ENCODE measurements at regions not wholly inside any gene's neighbourhood (a gene's known extent, or its start where the extent isn't known, plus 50 kb on each side); places are given as distances from the start of the nearest gene placed in this dataset.

DNA sequence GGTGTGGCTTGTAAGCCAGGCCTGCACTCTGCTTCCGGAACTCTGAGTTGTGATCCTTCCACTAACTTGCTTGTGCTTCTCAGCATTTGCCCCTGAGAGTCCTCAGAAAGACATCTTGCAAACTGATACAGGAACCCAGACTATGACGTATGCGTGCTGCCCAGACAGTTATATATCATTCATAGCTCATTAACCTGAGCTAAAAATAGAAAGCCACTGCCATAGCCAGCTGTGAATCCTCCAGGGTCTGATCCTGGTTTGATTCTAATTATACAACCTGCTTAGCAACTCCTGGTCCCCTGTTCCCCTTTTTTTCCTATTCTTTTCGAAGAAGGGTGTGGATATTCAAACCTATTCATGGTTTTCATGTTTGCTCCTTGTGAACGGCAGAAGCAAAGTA is 63.7 kb downstream of the MARCHF4 start (continued):
- TF ChIP-seq SP2 (tag by site-specific recombination; IDR thresholded peaks at IDR 0.05): no peak
- no peak for TF ChIP-seq ZNF792 (tag by site-specific recombination; IDR thresholded peaks at IDR 0.05)
- no peak for TF ChIP-seq ZNF311 (tag by site-specific recombination; IDR thresholded peaks at IDR 0.05; ENCODE audit: borderline replicate concordance)
- 0 out of 2 replicates have a peak, but pooled peaks have one; percentile 38 for TF ChIP-seq WT1 (tag by site-specific recombination; IDR thresholded peaks at IDR 0.05)
- TF ChIP-seq OVOL3 (tag by site-specific recombination; IDR thresholded peaks at IDR 0.05): peak; percentile 14; the same call in 1 of the 2 replicates
- peak; percentile 46; the same call in 1 of the 2 replicates for TF ChIP-seq ZBTB21 (tag by site-specific recombination; IDR thresholded peaks at IDR 0.05)
- no peak for TF ChIP-seq SCRT1 (tag by site-specific recombination; IDR thresholded peaks at IDR 0.05; ENCODE audit: borderline replicate concordance)
- TF ChIP-seq ZBTB48 (tag by site-specific recombination; IDR thresholded peaks at IDR 0.05): no peak
- no peak for TF ChIP-seq ZNF610 (tag by site-specific recombination; IDR thresholded peaks at IDR 0.05; ENCODE audit: borderline replicate concordance)
- TF ChIP-seq ZNF571 (tag by site-specific recombination; IDR thresholded peaks at IDR 0.05): no peak
- no peak for TF ChIP-seq ZNF266 (tag by site-specific recombination; IDR thresholded peaks at IDR 0.05; ENCODE audit: low read depth)
- TF ChIP-seq, protein P1, sequence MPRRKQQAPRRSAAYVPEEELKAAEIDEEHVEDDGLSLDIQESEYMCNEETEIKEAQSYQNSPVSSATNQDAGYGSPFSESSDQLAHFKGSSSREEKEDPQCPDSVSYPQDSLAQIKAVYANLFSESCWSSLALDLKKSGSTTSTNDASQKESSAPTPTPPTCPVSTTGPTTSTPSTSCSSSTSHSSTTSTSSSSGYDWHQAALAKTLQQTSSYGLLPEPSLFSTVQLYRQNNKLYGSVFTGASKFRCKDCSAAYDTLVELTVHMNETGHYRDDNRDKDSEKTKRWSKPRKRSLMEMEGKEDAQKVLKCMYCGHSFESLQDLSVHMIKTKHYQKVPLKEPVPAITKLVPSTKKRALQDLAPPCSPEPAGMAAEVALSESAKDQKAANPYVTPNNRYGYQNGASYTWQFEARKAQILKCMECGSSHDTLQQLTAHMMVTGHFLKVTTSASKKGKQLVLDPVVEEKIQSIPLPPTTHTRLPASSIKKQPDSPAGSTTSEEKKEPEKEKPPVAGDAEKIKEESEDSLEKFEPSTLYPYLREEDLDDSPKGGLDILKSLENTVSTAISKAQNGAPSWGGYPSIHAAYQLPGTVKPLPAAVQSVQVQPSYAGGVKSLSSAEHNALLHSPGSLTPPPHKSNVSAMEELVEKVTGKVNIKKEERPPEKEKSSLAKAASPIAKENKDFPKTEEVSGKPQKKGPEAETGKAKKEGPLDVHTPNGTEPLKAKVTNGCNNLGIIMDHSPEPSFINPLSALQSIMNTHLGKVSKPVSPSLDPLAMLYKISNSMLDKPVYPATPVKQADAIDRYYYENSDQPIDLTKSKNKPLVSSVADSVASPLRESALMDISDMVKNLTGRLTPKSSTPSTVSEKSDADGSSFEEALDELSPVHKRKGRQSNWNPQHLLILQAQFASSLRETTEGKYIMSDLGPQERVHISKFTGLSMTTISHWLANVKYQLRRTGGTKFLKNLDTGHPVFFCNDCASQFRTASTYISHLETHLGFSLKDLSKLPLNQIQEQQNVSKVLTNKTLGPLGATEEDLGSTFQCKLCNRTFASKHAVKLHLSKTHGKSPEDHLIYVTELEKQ (tag by site-specific recombination; IDR thresholded peaks at IDR 0.05; ENCODE audit: borderline replicate concordance): 0 out of 2 replicates have a peak, but pooled peaks have one; percentile 47
- TF ChIP-seq ZNF302 (tag by site-specific recombination; IDR thresholded peaks at IDR 0.05; ENCODE audit: low read depth): no peak
- no peak for TF ChIP-seq ZNF670 (tag by site-specific recombination; IDR thresholded peaks at IDR 0.05; ENCODE audit: low read depth)
- TF ChIP-seq, protein P2, sequence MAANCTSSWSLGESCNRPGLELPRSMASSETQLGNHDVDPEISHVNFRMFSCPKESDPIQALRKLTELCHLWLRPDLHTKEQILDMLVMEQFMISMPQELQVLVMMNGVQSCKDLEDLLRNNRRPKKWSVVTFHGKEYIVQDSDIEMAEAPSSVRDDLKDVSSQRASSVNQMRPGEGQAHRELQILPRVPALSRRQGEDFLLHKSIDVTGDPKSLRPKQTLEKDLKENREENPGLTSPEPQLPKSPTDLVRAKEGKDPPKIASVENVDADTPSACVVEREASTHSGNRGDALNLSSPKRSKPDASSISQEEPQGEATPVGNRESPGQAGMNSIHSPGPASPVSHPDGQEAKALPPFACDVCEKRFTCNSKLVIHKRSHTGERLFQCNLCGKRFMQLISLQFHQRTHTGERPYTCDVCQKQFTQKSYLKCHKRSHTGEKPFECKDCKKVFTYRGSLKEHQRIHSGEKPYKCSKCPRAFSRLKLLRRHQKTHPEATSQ (tag by site-specific recombination; IDR thresholded peaks at IDR 0.05): no peak

DNA sequence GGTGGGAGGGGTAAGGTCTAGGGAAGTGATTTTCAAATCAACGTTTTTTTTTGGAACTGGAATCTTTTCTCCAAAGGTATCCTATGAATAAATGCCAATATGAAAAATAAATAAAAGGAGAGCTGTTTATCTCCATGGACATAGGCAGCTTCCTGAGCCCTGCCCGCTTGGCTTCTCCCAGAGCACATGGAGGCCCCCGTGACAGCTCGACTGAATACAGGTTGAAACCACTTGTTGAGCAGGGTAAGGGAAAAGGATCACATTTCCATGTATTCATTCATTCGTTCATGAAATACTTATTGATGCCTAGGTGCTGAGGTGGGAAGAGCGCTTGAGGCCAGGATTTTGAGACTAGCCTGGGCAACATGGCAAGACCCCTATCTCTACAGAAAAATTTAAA is 64.8 kb downstream of the MARCHF4 start:
- Histone ChIP-seq H3K36me3 (ENCODE audit: control insufficient read depth in 2 of 2, insufficient read depth in 1 of 2, low read length in 2 of 2) (no peaks in the 10 kb centered on the region), H3K4me1 (ENCODE audit: control insufficient read depth, insufficient read depth, low read length) (peaks cover 7% of the 10 kb centered on the region; the same call in 1 of the 2 replicates), H3K9me3 (ENCODE audit: control insufficient read depth, insufficient read depth, low read depth, low read length) (no peaks in the 10 kb centered on the region), H3K27ac (ENCODE audit: extremely low read depth, low read depth, low read length) (no peak overlapping the region), H3K4me3 (ENCODE audit: low read depth, low read length) (no peak overlapping the region)
- CTCF ChIA-PET: interaction anchor here (1.9 kb wide), 1 partner anchor 97 kb away, joined by 7 read pairs; no protein-coding TSS in a partner anchor
- POLR2A ChIA-PET: interaction anchor here (0.7 kb wide), 1 partner anchor 10 kb away, joined by 4 read pairs; no protein-coding TSS in a partner anchor
- TF ChIP-seq SCRT2 (tag by site-specific recombination; IDR thresholded peaks at IDR 0.05): peak; percentile 63
- TF ChIP-seq, protein P3, sequence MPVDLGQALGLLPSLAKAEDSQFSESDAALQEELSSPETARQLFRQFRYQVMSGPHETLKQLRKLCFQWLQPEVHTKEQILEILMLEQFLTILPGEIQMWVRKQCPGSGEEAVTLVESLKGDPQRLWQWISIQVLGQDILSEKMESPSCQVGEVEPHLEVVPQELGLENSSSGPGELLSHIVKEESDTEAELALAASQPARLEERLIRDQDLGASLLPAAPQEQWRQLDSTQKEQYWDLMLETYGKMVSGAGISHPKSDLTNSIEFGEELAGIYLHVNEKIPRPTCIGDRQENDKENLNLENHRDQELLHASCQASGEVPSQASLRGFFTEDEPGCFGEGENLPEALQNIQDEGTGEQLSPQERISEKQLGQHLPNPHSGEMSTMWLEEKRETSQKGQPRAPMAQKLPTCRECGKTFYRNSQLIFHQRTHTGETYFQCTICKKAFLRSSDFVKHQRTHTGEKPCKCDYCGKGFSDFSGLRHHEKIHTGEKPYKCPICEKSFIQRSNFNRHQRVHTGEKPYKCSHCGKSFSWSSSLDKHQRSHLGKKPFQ (tag by site-specific recombination; IDR thresholded peaks at IDR 0.05): no peak
- TF ChIP-seq, protein P4, sequence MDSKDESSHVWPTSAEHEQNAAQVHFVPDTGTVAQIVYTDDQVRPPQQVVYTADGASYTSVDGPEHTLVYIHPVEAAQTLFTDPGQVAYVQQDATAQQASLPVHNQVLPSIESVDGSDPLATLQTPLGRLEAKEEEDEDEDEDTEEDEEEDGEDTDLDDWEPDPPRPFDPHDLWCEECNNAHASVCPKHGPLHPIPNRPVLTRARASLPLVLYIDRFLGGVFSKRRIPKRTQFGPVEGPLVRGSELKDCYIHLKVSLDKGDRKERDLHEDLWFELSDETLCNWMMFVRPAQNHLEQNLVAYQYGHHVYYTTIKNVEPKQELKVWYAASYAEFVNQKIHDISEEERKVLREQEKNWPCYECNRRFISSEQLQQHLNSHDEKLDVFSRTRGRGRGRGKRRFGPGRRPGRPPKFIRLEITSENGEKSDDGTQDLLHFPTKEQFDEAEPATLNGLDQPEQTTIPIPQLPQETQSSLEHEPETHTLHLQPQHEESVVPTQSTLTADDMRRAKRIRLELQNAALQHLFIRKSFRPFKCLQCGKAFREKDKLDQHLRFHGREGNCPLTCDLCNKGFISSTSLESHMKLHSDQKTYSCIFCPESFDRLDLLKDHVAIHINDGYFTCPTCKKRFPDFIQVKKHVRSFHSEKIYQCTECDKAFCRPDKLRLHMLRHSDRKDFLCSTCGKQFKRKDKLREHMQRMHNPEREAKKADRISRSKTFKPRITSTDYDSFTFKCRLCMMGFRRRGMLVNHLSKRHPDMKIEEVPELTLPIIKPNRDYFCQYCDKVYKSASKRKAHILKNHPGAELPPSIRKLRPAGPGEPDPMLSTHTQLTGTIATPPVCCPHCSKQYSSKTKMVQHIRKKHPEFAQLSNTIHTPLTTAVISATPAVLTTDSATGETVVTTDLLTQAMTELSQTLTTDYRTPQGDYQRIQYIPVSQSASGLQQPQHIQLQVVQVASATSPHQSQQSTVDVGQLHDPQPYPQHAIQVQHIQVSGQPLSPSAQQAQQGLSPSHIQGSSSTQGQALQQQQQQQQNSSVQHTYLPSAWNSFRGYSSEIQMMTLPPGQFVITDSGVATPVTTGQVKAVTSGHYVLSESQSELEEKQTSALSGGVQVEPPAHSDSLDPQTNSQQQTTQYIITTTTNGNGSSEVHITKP (tag by site-specific recombination; IDR thresholded peaks at IDR 0.05): 0 out of 2 replicates have a peak, but pooled peaks have one; percentile 29
- TF ChIP-seq ZNF529 (tag by site-specific recombination; IDR thresholded peaks at IDR 0.05; ENCODE audit: insufficient replicate concordance): no peak
- TF ChIP-seq KLF8 (tag by site-specific recombination; IDR thresholded peaks at IDR 0.05): no peak
